ENCODE measurements at regions not wholly inside any gene's neighbourhood (a gene's known extent, or its start where the extent isn't known, plus 50 kb on each side); places are given as distances from the start of the nearest gene placed in this dataset.

DNA sequence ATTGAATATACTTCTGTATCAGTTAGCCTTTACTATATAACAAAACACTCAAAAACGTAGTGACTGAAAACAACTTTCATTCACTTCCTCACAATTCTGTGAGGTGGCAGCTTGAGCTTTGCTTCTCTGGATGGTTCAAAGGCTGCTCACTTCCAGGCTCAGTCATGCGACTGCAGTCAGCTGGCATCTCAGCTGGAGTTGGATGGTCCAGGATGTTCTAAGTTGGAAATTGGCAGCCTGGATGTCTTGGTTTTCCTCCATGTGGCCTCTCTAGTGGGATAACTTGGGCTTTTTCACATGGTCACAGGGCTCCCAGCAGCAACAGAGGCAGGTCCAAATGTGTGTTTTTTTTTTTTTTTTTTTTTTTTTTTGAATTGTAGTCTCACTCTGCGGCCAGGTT is 204.4 kb downstream of the LACC1 start:
- TF ChIP-seq, protein P1, sequence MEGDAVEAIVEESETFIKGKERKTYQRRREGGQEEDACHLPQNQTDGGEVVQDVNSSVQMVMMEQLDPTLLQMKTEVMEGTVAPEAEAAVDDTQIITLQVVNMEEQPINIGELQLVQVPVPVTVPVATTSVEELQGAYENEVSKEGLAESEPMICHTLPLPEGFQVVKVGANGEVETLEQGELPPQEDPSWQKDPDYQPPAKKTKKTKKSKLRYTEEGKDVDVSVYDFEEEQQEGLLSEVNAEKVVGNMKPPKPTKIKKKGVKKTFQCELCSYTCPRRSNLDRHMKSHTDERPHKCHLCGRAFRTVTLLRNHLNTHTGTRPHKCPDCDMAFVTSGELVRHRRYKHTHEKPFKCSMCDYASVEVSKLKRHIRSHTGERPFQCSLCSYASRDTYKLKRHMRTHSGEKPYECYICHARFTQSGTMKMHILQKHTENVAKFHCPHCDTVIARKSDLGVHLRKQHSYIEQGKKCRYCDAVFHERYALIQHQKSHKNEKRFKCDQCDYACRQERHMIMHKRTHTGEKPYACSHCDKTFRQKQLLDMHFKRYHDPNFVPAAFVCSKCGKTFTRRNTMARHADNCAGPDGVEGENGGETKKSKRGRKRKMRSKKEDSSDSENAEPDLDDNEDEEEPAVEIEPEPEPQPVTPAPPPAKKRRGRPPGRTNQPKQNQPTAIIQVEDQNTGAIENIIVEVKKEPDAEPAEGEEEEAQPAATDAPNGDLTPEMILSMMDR (IDR thresholded peaks at IDR 0.05), result no peak
- TF ChIP-seq POLR2A (IDR thresholded peaks at IDR 0.05), result no peak
- no peak for TF ChIP-seq POLR2AphosphoS5 (IDR thresholded peaks at IDR 0.05)
